HepG2 (cell line): ENCODE measurements at regions not wholly inside any gene's neighbourhood (a gene's known extent, or its start where the extent isn't known, plus 50 kb on each side); places are given as distances from the start of the nearest gene placed in this dataset.

Experiments used
- ATAC-seq: fragments of 200-7000 bp; cut with Tn5 transposase; 3 replicates; pipeline ENCODE4 v1.9.1; 2020; ENCODE audit warnings: mild to moderate bottlenecking, moderate library complexity
- BruUV-seq: library from RNA; stranded (reverse); fragments of 400-500 nt; replicated peaks from 2 replicates; lab custom pipeline; 2021; lab: Mats Ljungman, UMichigan
- CTCF ChIA-PET: fragments of 300-600 bp; formaldehyde crosslinking; extraction: SDS; loops from one replicate; lab custom pipeline; 2021; ENCODE audit warnings: low total read pairs, inconsistent platforms, low intra/inter-chr PET ratio; lab: Yijun Ruan, JAX
- POLR2A ChIA-PET: fragments of 350-600 bp; sonication (Branson Sonifier 250); formaldehyde crosslinking; loops from one replicate; lab custom pipeline; 2020; ENCODE audit warnings: antibody characterized with exemption, inconsistent platforms; lab: Yijun Ruan, JAX
- DNase-seq: peaks from one replicate; pipeline ENCODE4 v3.0.0-alpha.2; 2015; ENCODE audit warnings: low spot score
- FAIRE-seq: peaks from 3 replicates; lab custom pipeline; 2011; peaks lifted over from hg19 to GRCh38; lab: Jason Lieb, UNC
- H2AFZ ChIP-seq: one replicate; pipeline ENCODE4 v1.6.1; 2011; ENCODE audit warnings: low read length, inconsistent platforms
- H3K27ac ChIP-seq: fragments of 300-600 bp; 3 replicates; pipeline ENCODE4 v1.8.0; 2011; ENCODE audit warnings: mixed run types, mild to moderate bottlenecking, mixed read lengths, low read length, inconsistent platforms; ENCODE audit not compliant: insufficient read depth; ENCODE audit errors: extremely low read length
- H3K27me3 ChIP-seq, 2 experiments: fragments of 200-600 bp in 1 of 2; 2 replicates in 1 of 2; 3 replicates in 1 of 2; pipeline versions ENCODE4 v1.6.0 to v1.8.0; 2011; ENCODE audit warnings: low read length in 2 of 2, mild to moderate bottlenecking in 2 of 2, moderate library complexity in 2 of 2, inconsistent platforms in 1 of 2; ENCODE audit not compliant: insufficient read depth in 2 of 2, control insufficient read depth in 1 of 2
- H3K36me3 ChIP-seq, 2 experiments: fragments of 200-600 bp in 1 of 2; replicated peaks in 1 of 2; 2 replicates in 1 of 2; 3 replicates in 1 of 2; pipeline versions ENCODE4 v1.5.1 to v1.8.0; 2011; ENCODE audit warnings: low read length in 2 of 2, inconsistent platforms in 1 of 2; ENCODE audit not compliant: insufficient read depth in 2 of 2, control insufficient read depth in 1 of 2
- H3K4me1 ChIP-seq: 2 replicates; pipeline ENCODE4 v1.5.1; 2012; ENCODE audit warnings: low read length, inconsistent platforms; ENCODE audit not compliant: insufficient read depth
- H3K4me2 ChIP-seq: 2 replicates; pipeline ENCODE4 v1.6.0; 2011; ENCODE audit warnings: low read depth, low read length, inconsistent platforms
- H3K4me3 ChIP-seq, 3 experiments: fragments of 200-600 bp in 1 of 3; sonication (generic), shearing (Covaris generic) in 1 of 3; replicated peaks in 1 of 3; 2 replicates each; pipeline ENCODE4 v1.5.1; 2011 to 2016; ENCODE audit warnings: low read length in 3 of 3, inconsistent platforms in 2 of 3, low read depth in 2 of 3, mild to moderate bottlenecking in 2 of 3, control low read depth in 1 of 3, mixed read lengths in 1 of 3; ENCODE audit not compliant: insufficient read depth in 1 of 3
- H3K79me2 ChIP-seq: one replicate; pipeline ENCODE4 v1.6.1; 2011; ENCODE audit warnings: low read length, inconsistent platforms; ENCODE audit not compliant: insufficient read depth
- H3K9ac ChIP-seq: 2 replicates; pipeline ENCODE4 v1.6.0; 2011; ENCODE audit warnings: mild to moderate bottlenecking, low read depth, low read length, inconsistent platforms; ENCODE audit not compliant: insufficient read depth
- H3K9me3 ChIP-seq: 2 replicates; pipeline ENCODE4 v1.5.1; 2012; ENCODE audit warnings: mild to moderate bottlenecking, low read length
- H4K20me1 ChIP-seq: 2 replicates; pipeline ENCODE4 v1.6.0; 2011; ENCODE audit warnings: inconsistent platforms, mild to moderate bottlenecking, low read length, moderate library complexity; ENCODE audit not compliant: insufficient read depth
- BCLAF1 ChIP-seq: fragments of 450-650 bp; IDR thresholded peaks from 2 replicates; pipeline ENCODE4 v1.6.1; 2017; ENCODE audit warnings: mild to moderate bottlenecking
- CREB3 ChIP-seq: sonication (generic); formaldehyde crosslinking; IDR thresholded peaks from 2 replicates; pipeline ENCODE4 v1.5.0; 2020; ENCODE audit warnings: missing genetic modification reagents
- NFIB ChIP-seq: sonication (generic); formaldehyde crosslinking; IDR thresholded peaks from 2 replicates; pipeline ENCODE4 v1.9.0; 2021; ENCODE audit warnings: missing genetic modification reagents, mild to moderate bottlenecking, borderline replicate concordance
- NKX3-1 ChIP-seq: sonication (generic); formaldehyde crosslinking; IDR thresholded peaks from 2 replicates; pipeline ENCODE4 v1.5.0; 2020; ENCODE audit warnings: missing genetic modification reagents
- PHF21A ChIP-seq: sonication (generic); formaldehyde crosslinking; IDR thresholded peaks from 2 replicates; pipeline ENCODE4 v1.5.0; 2020; ENCODE audit warnings: mild to moderate bottlenecking, missing genetic modification reagents
- PTBP1 ChIP-seq: fragments of 200-400 bp; formaldehyde crosslinking; IDR thresholded peaks from 2 replicates; pipeline ENCODE4 v1.6.1; 2018; ENCODE audit warnings: low read length, low read depth; ENCODE audit not compliant: poor library complexity, severe bottlenecking
- RELA ChIP-seq: sonication (generic); formaldehyde crosslinking; IDR thresholded peaks from 2 replicates; pipeline ENCODE4 v1.4.0; 2020; ENCODE audit warnings: missing genetic modification reagents
- SMYD3 ChIP-seq: sonication (generic); formaldehyde crosslinking; IDR thresholded peaks from 2 replicates; pipeline ENCODE4 v1.8.1; 2023; ENCODE audit warnings: mild to moderate bottlenecking, missing genetic modification reagents
- SOX13 ChIP-seq, 3 experiments: fragments of 450-650 bp in 1 of 3; sonication (generic) in 1 of 3; formaldehyde crosslinking in 1 of 3; IDR thresholded peaks in 2 of 3; conservative IDR thresholded peaks in 1 of 3; 2 replicates each; pipeline versions ENCODE4 v1.5.0 to v1.6.1; 2016 to 2020; ENCODE audit warnings: antibody characterized with exemption in 1 of 3, mild to moderate bottlenecking in 1 of 3, missing compliant biosample characterization in 1 of 3, missing genetic modification reagents in 1 of 3, moderate library complexity in 1 of 3
- TRAFD1 ChIP-seq: sonication (generic); formaldehyde crosslinking; IDR thresholded peaks from 2 replicates; pipeline ENCODE4 v1.5.1; 2020; ENCODE audit warnings: missing genetic modification reagents, mild to moderate bottlenecking, borderline replicate concordance
- ZBTB38 ChIP-seq: sonication (generic); formaldehyde crosslinking; IDR thresholded peaks from 2 replicates; pipeline ENCODE4 v1.5.1; 2020; ENCODE audit warnings: mild to moderate bottlenecking, missing genetic modification reagents
- ZNF160 ChIP-seq: sonication (generic); formaldehyde crosslinking; IDR thresholded peaks from 2 replicates; pipeline ENCODE4 v1.8.0; 2022; ENCODE audit warnings: mild to moderate bottlenecking, inconsistent platforms, missing genetic modification reagents
- ZNF275 ChIP-seq: sonication (generic); formaldehyde crosslinking; IDR thresholded peaks from 2 replicates; pipeline ENCODE4 v1.8.0; 2022; ENCODE audit warnings: missing genetic modification reagents, mild to moderate bottlenecking, inconsistent platforms, borderline replicate concordance
- ZNF329 ChIP-seq: sonication (generic); formaldehyde crosslinking; IDR thresholded peaks from 2 replicates; pipeline ENCODE4 v1.9.0; 2021; ENCODE audit warnings: low read depth, mild to moderate bottlenecking, missing genetic modification reagents
- ZNF556 ChIP-seq: sonication (generic); formaldehyde crosslinking; IDR thresholded peaks from 2 replicates; pipeline ENCODE4 v1.4.0; 2020; ENCODE audit warnings: mild to moderate bottlenecking, missing genetic modification reagents, borderline replicate concordance
- ZNF563 ChIP-seq: sonication (generic); formaldehyde crosslinking; IDR thresholded peaks from 2 replicates; pipeline ENCODE4 v1.8.0; 2022; ENCODE audit warnings: mild to moderate bottlenecking, moderate library complexity, missing genetic modification reagents
- ZNF670 ChIP-seq: sonication (generic); formaldehyde crosslinking; IDR thresholded peaks from 2 replicates; pipeline ENCODE4 v1.8.0; 2022; ENCODE audit warnings: mild to moderate bottlenecking, missing genetic modification reagents, borderline replicate concordance
- ZNF672 ChIP-seq: sonication (generic); formaldehyde crosslinking; IDR thresholded peaks from 2 replicates; pipeline ENCODE4 v1.8.1; 2022; ENCODE audit warnings: missing genetic modification reagents
- ZNF775 ChIP-seq: sonication (generic); formaldehyde crosslinking; IDR thresholded peaks from 2 replicates; pipeline ENCODE4 v1.4.0; 2020; ENCODE audit warnings: missing genetic modification reagents, mild to moderate bottlenecking, moderate library complexity, borderline replicate concordance
- WGBS: methylation state at CpG from one replicate; pipeline ENCODE4 v1.1.6; 2017; ENCODE audit warnings: low lambda C conversion rate; 5-methylcytosine and 5-hydroxymethylcytosine counted together
- in situ Hi-C: cut with HindIII; loops from 2 replicates; pipeline ENCODE4 v1.10.0; 2017; ENCODE audit warnings: low pct_unique_long_range_greater_than_20kb; ENCODE audit not compliant: extremely low pct_ligation_motif_present
- intact Hi-C: fragments of 100-400 bp; cut with micrococcal nuclease; formaldehyde crosslinking; loops from one replicate; pipeline ENCODE4 v1.10.0; 2022; ENCODE audit not compliant: unreplicated experiment

- WGBS, result 13% methylated on average over 3 of the region's 3 CpGs
- DNase-seq (no peak), ATAC-seq (no peak), FAIRE-seq (no peak)
- no peak overlapping the region for H3K27ac ChIP-seq
- in situ Hi-C loops, result no loop called here
- H3K9me3 ChIP-seq, result no peaks in the 10 kb centered on the region
- no peaks in the 10 kb centered on the region for H4K20me1 ChIP-seq
- H3K9ac ChIP-seq, result no peak overlapping the region
- H3K79me2 ChIP-seq, result no peaks in the 10 kb centered on the region
- H3K4me2 ChIP-seq, result no peak overlapping the region
- no peaks in the 10 kb centered on the region for H3K36me3 ChIP-seq
- no TSS peak for BruUV-seq
- TF ChIP-seq NFIB (no peak), ZBTB38 (CRISPR knock-in tag) (no peak), ZNF329 (CRISPR knock-in tag) (no peak), CREB3 (CRISPR knock-in tag) (no peak), RELA (CRISPR knock-in tag) (no peak), BCLAF1 (no peak), PTBP1 (no peak), ZNF556 (no peak), ZNF670 (CRISPR knock-in tag) (no peak), NKX3-1 (CRISPR knock-in tag) (no peak), SOX13 (IDR thresholded peaks at IDR 0.05) (no peak), SOX13 (CRISPR knock-in tag; conservative IDR thresholded peaks at IDR 0.05 in 1 of 2, IDR thresholded peaks at IDR 0.05 in 1 of 2) (no peak), ZNF672 (CRISPR knock-in tag) (no peak), PHF21A (CRISPR knock-in tag) (no peak), ZNF563 (CRISPR knock-in tag) (no peak), ZNF160 (CRISPR knock-in tag) (no peak), TRAFD1 (CRISPR knock-in tag) (no peak), ZNF275 (CRISPR knock-in tag) (no peak), ZNF775 (CRISPR knock-in tag) (no peak), SMYD3 (CRISPR knock-in tag) (no peak)
- intact Hi-C loops, result no loop called here
- H3K4me1 ChIP-seq, result no peaks in the 10 kb centered on the region
- ChIA-PET CTCF (no interaction called here), POLR2A (no interaction called here)
- H3K27me3 ChIP-seq, result no peaks in the 10 kb centered on the region
- no peak overlapping the region for H3K4me3 ChIP-seq
- no peak overlapping the region for H2AFZ ChIP-seq
These were observed 324.3 kb upstream of the RORB start for GRCh38 chr9:74172874-74173273.
